NCI-H128 (cell line): ENCODE measurements at regions not wholly inside any gene's neighbourhood (a gene's known extent, or its start where the extent isn't known, plus 50 kb on each side); places are given as distances from the start of the nearest gene placed in this dataset.

Experiments used
- DNase-seq: peaks from one replicate; lab custom pipeline; 2025; ENCODE audit not compliant: unreplicated experiment; lab: John Stamatoyannopoulos, UW

DNA sequence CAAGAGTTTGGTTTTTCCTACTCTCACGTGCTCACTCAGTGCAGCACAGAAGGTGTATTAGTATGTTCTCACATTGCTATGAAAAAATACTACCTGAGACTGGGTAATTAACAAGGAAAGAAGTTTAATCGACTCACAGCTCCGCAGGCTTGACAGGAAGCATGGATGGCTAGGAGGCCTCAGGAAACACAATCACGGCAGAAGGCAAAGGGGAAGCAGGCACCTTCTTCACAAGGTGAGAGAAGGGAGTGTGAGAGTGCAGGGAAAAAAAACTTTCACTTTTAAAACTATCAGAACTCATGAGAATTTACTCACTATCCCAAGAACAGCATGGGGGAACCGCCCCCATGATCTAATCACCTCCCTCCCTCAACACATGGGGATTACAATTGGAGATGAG is 185.8 kb upstream of the TMPO start:
- no peak for DNase-seq

DNA sequence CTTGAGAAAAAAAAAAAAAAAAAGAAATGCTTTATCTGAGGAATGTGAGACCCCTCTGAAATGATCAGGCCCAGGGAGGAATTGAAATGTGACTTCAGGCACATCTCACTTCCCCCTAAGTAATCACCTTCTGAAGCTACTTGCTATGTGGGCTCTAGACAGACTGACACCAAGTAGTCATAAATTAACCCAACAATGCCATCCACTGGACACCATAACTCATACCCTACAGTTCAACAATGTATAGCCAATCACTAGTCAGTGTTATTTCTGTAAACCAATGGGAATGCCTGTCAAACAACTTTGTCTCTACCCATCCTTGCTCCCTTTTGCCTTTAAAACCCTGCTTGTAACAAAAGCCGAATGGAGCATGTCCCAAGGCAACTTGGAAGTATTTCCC is 182.7 kb upstream of the TMPO start:
- DNase-seq = no peak

DNA sequence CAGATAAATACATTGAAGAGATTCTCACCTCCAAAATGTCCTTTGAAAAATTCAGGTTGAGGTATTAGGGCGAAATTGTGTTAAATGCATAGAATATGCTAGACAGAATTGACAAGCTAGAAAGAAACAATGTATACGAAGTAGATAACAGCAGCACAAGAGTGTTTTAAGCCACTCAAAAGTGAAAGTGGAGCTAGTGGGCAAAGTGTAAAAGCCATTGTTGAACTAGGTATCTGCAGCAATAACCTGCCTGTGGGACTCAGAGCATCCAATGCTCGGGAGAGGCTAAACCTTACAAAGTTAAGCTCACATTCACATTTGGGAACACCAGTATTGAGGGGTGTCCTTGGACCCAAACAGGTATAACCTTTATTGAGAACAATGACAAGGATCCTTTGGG is 180.6 kb upstream of the TMPO start:
- no peak for DNase-seq

DNA sequence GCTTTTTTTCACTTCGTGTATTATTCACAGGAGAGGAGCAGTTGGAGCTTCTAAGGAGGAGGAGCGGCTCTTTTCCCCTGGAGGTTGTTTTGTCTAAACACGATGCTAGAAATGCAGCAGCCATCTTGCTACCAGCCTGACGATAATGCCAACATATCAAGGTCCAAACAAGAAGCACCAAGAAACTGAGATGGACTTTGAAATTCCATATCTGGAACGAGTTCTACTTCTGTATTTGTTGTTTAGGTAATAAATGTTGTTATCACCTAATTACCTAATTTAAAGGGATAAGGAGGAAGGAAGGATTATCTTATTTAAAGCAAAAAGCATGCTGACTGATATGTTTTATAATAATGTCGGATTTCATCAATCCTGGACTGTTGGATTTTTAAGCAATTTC is 174.4 kb upstream of the TMPO start:
- no peak for DNase-seq

DNA sequence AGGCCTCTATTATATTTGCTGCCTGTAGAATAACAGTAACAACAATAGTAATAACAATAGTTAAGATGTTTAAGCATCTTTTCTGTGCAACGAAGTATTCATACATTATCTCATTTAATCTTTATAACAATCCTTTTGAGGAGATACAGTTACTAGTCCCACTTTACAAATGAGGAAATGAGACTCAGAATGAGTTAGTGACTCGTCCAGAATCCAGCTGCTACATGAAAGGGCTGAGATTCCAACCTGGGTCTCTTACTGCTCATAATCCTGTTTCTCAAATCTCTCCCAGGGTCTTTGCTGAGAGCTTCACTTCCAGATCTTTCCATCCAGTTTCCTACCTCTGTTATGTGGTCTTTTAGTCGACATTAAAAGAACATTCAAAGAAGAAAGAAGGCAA is 173.7 kb upstream of the TMPO start:
- no peak for DNase-seq

DNA sequence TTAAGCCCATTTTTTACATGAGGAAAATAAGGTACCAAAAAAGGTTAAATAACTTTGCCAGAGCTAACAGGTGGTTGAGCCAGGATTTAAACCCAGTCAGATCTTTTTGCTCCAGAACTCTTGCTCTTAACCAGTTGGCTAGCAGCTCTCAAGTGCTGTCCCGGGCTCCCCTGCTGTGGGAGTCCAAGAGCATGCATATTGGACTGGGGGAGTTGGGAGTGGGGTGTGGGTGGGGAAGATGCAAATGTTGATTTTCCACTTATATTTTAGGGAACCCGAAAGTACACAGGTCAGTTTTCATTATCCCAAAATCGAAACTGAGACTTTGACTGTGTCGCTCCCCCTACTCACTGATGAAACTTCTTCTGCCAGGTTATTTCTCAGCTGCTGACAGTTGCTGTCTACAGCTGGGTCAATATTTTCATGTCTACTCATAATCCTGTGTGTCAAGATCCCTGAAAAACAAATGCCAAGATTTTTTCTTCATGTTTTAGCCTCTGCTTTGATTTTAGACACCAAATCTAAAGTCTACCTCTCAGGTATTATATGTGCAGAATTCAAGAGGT is 172.3 kb upstream of the TMPO start:
- no peak for DNase-seq

DNA sequence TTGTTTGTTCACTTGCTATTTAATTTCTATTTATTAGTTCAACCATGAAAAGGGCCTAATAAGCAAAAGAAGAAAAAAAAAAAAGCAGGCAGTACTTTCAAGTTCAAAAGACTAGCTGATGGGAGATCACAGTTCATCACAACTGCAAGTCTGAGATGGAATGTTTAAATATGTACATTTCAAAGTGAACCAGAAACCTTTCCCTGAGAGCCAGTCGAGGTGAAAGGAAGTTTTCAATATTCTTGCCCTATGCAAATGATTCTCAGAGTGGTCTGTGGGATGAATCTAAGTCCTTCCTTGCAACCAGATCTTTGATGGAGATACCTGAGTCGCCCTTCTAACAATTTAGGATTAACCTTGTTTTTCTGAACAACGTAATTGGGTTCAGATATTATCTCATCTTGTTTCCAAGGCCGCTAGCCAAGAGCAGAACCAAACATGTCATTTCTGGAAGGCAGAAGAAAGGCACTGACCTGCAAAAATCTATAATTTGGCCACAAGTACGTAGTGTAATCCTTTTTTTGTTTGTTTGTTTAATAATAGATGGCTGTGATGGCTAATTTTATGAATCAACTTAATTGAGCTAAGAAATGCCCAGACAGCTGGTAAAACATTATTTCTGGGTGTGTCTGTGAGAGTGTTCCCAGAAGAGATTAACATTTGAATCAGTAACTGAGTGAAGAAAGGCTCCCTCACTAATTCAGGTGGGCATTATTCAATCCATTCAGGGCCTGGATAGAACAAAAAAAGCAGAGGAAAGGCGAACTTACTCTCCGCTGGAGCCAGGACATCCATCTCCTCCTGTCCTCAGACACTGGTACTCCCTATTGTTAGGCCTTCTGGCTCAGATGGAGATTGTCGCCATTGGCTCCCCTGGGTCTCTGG is 171.1 kb upstream of the TMPO start:
- DNase-seq = no peak

DNA sequence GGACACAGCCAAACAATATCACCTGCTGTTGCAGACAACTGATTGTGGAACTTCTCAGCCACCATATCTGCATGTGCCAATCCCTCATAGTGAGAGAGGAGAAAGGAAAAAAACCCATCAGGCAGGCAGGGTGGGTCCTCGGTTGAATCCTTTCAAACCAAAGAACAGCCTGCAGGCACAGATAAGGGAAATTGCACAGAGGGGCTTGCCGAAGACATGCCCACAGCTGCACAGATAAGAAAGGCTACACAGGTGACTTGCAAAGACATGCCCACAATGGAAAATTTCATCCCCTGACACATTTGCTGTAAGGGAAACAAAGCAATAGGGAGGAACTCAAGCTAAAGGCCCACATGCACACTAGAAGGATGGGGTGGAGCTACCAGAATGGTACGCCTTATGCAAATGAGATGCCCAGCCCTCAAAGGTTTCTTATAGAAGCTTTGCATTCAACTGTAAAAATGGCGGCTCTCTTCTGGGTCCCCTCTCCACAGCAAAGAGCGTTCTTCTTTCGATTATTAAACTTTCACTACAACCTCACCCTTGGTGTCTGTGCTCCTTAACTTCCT is 170.0 kb upstream of the TMPO start:
- DNase-seq = no peak

DNA sequence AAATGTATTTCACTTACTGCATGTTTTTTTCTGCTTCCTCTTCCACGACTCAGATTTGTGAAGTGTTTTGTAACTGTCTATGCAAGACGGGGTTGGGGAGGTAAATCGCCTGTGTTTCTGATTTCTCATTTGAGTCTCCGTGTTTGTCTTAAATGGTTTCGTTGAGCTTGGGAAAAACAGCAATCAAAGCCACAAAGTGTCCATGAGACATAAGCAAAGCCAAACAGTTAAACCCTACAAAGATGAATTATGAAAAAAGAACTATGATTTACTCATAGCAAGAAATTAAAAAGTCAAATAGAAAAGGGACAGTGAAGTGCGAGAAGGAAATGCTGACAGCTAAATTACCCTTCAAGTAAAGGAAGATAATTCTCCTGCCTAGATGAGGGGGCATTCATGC is 164.3 kb upstream of the TMPO start:
- no peak for DNase-seq

DNA sequence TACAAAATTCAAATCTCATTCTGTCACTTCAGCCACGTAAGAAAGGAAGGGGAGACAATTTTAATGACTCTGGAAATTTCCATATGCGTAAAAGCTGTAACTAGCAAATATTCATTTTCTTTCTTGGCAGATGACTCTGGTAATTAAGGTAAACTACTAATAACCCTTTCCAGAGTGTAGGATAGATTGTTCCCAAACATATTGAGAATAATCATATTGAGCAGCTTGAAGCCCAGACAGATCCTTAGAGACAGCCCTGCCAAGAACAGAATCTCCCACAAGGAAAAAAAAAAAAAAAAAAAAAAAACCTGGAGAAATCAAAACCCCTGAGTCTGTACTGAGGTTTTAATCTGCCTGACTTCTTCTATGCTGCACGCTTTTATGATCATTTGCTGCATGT is 163.6 kb upstream of the TMPO start:
- DNase-seq = no peak

DNA sequence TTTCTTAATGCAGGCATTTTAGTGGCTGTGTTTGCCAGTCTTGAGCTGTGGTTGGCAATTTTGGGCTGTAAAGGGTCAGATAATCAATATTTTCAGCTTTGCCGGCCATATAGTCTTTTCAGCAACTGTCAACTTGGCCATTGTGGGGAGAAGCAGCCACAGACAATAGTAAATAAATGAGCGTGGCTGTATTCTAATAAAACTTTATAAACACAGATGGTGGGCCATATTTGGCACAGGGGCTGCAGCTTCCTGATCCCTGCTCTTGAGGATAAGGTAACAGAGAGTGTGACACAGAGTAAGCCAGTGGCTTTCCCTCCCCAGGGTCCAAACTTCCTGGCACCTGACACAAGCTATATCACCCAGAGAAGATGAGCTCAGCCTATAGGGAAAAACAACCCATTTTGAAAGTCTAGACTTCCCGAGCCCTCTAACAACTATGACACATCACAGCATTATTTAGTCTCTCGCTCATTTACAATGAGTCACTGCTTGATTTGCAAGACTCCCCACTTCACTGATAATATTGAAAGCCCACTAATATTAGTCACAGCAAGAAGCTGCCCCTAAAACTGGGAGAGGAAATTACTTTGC is 163.1 kb upstream of the TMPO start:
- no peak for DNase-seq

DNA sequence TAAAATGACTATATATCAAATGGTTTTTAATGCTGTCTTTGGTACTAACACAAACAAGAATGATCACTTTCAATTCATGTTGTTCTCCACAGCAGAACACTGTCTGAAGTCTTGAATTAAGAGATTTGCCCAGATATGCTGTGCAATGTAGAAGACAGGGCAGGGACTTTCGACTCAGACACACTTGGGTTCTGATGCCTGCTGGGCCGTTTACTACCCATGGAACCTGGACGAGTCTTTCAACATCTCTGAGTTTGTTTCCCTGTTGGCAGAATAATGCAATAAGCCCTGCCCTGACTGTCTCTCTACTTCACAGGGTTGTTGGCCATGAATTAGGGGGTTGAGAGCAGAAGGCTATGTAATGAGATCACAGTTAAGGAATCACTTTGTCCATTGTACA is 162.6 kb upstream of the TMPO start:
- DNase-seq = no peak

DNA sequence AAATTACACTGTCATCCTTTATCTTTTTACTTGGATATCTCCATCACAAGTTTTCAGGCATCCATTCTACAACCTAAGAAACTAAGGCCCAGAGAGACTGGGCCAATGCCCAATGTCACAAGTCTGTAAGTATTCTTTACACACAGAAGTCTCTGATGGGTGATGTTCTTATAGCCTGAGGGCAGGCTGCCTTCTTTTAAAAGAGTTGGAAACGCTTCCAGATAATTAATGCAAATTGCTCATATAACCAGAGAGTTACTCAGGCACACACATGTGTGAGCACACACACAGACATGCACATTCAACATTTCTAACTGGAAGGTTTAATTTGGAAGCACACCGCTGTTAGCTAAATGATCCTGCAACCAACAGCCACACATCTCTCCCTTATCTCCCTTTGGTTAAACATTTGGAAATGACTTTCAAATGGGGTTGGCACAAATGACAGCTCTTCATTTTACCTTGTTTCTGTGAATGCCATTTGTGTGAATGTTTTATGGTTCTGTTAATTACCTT is 160.8 kb upstream of the TMPO start:
- DNase-seq = no peak

DNA sequence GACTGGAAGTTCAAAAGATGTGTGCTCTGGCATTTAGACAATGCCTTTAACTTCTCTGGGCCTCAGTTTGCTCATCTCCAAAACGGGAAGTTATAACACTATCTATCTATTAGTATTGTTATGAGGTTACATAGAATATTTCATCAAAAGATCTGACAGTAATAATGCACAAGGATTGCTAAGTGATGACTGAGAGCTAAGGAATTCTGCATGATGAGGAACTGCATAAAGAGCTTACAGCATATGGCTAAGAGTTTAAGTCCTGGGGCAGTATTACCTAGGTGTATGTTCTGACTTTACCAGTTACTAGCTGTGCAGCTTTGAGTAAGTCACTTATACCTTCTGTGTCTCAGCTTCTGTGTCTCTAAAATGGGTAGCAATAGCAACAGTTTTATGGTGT is 160.1 kb upstream of the TMPO start:
- DNase-seq = no peak

DNA sequence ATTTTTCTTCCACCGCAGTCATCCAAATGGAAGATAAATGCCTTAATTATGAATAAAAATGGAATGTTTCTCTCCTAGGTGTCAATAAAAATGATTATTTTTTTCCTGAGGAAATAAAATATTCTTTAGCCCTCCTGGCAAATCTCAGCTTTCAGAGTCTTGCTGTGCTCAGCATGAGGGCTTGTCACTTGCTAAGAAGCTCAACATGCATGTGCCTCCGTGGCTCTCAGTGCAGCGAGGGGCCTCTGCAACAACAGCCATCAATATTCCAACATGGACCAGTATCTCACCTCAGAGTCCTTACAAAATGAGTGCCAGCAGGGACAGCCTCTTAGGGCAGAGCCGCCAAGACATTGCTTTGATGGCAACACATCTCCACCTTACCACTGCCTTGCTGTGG is 159.5 kb upstream of the TMPO start:
- no peak for DNase-seq

DNA sequence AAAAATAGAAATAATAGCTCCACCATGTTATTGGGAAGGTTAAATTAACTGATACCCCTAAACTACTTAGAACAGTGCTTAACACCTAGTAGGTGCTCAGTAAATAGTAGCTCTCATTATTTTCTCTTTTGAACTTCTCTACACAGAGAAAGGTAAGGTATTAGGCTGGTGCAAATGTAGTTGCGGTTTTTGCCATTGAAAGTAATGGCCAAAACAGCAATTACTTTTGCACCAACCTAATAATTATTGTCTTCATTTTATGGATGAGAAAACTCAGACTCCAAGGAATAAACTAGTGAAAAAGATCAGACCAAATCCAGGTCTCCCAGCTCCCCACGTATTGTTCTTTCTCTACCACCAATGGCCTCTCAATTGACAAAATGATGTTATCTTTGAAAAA is 157.2 kb upstream of the TMPO start:
- no peak for DNase-seq

DNA sequence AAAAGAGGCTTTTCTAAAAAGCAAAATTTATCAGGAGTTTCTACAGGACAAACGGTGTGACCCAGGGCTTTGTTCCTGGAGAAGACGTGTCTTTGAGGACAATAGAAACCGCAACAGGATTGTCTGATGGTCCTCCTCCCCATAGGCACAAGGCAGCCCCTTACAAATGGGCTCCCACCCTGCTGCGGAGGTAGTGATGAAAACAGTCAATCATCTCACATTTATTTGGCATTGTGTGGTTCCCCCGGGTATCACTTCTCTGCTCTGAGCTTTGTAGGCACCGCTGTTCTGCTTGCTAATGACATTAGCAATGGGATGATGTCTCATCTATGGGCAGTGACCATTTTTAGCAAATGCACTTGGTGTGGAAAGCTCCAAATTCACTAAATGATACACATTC is 155.5 kb upstream of the TMPO start:
- no peak for DNase-seq

DNA sequence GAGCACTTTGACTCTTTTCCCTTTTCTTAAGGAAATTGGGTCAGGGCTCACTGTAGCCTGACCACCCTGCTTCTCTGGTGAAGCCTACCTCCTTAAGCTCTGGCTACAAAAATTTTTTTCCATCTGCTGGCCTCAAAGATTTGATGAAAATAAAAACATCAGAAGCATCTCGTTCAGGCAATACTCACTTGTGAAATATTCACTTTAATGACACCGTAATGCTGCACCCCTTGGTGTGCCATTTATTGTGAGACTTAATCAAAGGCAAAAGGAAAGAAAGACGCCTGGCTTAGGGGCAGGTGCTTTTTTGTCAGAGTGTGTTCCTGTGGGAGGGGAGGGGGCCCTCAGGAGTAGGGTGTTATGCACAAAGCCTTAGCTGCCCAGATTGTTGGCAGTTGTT is 155.0 kb upstream of the TMPO start:
- no peak for DNase-seq

DNA sequence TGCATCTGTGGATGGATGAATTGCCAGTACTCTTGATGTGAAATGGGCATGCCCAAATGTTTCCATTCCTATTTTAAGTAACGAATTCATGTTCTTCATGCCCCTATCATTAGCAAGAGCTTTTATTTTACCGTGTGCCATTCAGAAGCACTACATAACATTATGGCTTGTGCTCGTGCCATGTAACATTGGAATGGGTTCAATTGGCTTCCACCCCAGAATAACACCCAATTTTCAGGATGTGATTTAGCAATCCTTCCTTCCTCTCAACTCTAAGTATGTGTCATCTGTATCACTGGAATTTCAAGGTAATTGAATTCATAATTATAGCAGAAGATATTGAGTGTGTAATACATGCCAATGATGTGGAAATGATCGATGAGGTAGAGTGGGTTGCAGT is 145.8 kb upstream of the TMPO start:
- DNase-seq = no peak

DNA sequence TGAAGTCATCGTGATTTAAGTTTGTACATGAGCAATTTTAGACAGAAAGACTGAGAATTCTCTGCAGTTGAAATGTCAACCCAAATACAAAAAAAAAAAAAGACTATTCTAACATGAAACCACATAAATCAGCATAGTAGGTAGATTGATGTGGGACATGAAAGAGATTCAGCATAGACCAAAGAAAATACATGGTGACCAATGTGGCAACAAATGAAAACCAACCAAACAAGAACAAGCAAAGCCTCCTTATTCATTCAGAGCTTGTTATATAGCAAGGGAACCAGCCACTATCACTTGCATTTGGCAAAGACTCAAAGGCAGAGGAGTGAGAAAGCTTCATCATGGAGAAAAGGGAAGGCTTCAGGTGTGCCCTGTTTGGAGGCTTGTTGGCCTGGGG is 144.4 kb upstream of the TMPO start:
- no peak for DNase-seq

DNA sequence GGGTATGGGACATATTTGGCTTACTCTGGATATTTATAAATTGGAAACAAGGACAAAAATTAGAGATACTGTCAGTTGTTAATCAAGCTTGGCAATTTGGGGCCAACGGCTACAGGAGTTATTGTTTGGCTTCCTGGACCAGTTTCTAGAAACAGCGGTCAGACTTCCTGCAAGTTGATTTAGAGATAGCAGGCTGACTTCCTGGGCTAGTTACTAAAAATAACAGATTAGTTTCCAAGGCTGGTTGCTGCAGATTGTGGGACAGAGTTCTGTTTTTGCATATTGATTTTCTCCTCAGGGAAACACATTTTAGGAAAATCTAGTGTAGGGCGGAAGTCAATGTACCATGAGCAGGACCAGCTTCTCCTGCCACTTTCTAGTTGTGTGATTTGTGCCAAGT is 144.0 kb upstream of the TMPO start:
- no peak for DNase-seq
